ENCODE measurements at regions not wholly inside any gene's neighbourhood (a gene's known extent, or its start where the extent isn't known, plus 50 kb on each side); places are given as distances from the start of the nearest gene placed in this dataset.

DNA sequence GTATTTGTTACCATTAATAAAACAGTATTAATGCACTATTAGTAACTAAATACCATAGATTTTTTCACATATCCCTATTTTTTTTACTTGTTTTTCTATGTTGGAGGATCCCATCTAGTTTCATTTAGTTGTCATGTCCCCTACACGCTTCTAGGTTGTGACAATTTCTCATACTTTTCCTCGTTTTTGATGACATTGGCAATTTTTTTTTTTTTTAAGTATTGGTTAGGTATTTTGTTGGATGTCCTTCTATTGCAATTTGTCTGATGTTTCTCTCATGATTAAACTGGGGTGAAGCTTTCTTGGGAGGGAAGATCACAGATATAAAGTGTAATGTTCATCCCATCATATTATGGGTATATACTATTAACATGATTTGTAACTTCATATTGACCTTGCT lies 409.1 kb upstream of the CNTN6 start:
- no peaks in the 10 kb centered on the region for H3K4me1 Mint-ChIP-seq (ENCODE audit: low read depth, unreplicated experiment)
- H3K4me3 Mint-ChIP-seq (ENCODE audit: low read depth, unreplicated experiment), result no peak overlapping the region
- intact Hi-C loops (cut with micrococcal nuclease; ENCODE audit: unreplicated experiment), result no loop called here
- H3K36me3 Mint-ChIP-seq (ENCODE audit: insufficient read depth, unreplicated experiment), result no peaks in the 10 kb centered on the region
- TF ChIP-seq, protein P1, sequence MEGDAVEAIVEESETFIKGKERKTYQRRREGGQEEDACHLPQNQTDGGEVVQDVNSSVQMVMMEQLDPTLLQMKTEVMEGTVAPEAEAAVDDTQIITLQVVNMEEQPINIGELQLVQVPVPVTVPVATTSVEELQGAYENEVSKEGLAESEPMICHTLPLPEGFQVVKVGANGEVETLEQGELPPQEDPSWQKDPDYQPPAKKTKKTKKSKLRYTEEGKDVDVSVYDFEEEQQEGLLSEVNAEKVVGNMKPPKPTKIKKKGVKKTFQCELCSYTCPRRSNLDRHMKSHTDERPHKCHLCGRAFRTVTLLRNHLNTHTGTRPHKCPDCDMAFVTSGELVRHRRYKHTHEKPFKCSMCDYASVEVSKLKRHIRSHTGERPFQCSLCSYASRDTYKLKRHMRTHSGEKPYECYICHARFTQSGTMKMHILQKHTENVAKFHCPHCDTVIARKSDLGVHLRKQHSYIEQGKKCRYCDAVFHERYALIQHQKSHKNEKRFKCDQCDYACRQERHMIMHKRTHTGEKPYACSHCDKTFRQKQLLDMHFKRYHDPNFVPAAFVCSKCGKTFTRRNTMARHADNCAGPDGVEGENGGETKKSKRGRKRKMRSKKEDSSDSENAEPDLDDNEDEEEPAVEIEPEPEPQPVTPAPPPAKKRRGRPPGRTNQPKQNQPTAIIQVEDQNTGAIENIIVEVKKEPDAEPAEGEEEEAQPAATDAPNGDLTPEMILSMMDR (IDR thresholded peaks at IDR 0.05; ENCODE audit: unreplicated experiment), result no peak
- no peaks in the 10 kb centered on the region for H3K9me3 Mint-ChIP-seq (ENCODE audit: low read depth, unreplicated experiment)
- H3K27me3 Mint-ChIP-seq (ENCODE audit: unreplicated experiment), result no peaks in the 10 kb centered on the region
- no peak for DNase-seq
- CTCF ChIA-PET, result no interaction called here
- no peak overlapping the region for H3K27ac Mint-ChIP-seq (ENCODE audit: unreplicated experiment)
- BruUV-seq (replicated peaks), result no TSS peak

DNA sequence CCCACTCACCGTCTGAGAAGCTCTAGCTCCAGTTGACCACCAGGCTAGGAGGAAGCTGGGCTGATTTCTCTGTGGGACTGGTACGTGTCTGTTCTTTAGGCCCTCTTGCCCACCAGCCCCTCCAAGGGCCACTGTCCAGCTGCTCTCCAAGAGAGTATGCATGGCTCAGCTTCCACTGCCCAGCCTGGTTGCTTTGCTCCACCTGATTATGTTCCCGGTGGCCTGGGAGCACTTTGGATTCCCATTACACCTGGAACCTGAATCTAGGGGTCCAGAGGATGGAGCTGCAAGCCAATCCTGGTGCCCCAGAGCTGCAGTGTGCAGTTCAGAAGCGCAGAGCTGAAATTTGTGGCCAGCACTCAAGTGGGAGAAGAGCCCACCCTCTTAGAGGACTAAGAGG lies 402.1 kb upstream of the CNTN6 start:
- BruUV-seq (replicated peaks), result no TSS peak
- intact Hi-C loops (cut with micrococcal nuclease; ENCODE audit: unreplicated experiment), result no loop called here
- Mint-ChIP-seq H3K27ac (ENCODE audit: unreplicated experiment) (no peak overlapping the region), H3K27me3 (ENCODE audit: unreplicated experiment) (no peaks in the 10 kb centered on the region), H3K4me3 (ENCODE audit: low read depth, unreplicated experiment) (no peak overlapping the region), H3K9me3 (ENCODE audit: low read depth, unreplicated experiment) (peaks cover 3% of the 10 kb centered on the region), H3K36me3 (ENCODE audit: insufficient read depth, unreplicated experiment) (no peaks in the 10 kb centered on the region), H3K4me1 (ENCODE audit: low read depth, unreplicated experiment) (no peaks in the 10 kb centered on the region)
- CTCF ChIA-PET, result no interaction called here
- TF ChIP-seq, protein P1 (IDR thresholded peaks at IDR 0.05; ENCODE audit: unreplicated experiment), result no peak
- DNase-seq, result no peak

DNA sequence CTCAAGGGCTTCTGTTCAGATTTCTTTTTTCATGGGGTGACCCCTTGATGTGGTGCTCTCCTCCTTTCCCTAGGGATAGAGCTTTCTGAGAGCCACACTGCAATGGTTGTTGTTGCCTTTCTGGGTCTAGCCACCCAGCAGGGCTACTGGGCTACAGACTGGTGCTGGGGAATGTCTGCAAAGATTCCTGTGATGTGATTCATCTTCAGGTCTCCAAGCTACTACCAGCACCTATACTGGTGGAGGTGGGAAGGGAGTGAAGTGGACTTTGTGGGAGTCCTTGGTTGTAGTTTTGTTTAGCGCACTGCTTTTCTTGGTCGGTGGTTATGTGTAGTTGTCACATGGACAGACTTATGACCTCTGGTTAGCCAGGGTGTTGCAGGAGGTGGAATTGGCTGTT lies 392.3 kb upstream of the CNTN6 start:
- TF ChIP-seq, protein P1 (IDR thresholded peaks at IDR 0.05; ENCODE audit: unreplicated experiment), result no peak
- peaks cover 9% of the 10 kb centered on the region for H3K9me3 Mint-ChIP-seq (ENCODE audit: low read depth, unreplicated experiment)
- intact Hi-C loops (cut with micrococcal nuclease; ENCODE audit: unreplicated experiment), result no loop called here
- H3K36me3 Mint-ChIP-seq (ENCODE audit: insufficient read depth, unreplicated experiment), result no peaks in the 10 kb centered on the region
- no peak overlapping the region for H3K27ac Mint-ChIP-seq (ENCODE audit: unreplicated experiment)
- CTCF ChIA-PET, result no interaction called here
- BruUV-seq (replicated peaks), result no TSS peak
- no peaks in the 10 kb centered on the region for H3K27me3 Mint-ChIP-seq (ENCODE audit: unreplicated experiment)
- no peaks in the 10 kb centered on the region for H3K4me1 Mint-ChIP-seq (ENCODE audit: low read depth, unreplicated experiment)
- no peak for DNase-seq
- no peak overlapping the region for H3K4me3 Mint-ChIP-seq (ENCODE audit: low read depth, unreplicated experiment)

DNA sequence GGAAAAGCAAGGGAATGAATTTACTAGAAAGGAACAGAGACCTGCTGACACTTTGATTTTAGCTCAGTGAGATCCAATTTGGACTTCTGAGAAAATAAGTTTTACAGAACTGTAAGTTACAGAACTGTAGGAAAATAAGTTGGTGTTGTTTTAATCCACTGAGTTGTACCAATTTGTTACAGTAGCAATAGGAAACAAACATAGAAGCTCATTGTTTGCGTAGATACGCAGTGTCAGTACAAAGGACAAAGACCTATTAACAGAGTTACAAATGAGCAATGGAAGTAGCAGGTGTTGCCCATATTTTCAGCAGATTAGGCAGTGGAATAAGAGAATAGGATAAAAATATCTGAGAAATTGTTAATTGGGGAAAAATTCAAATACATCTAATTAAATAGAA lies 385.8 kb upstream of the CNTN6 start:
- Mint-ChIP-seq H3K4me1 (ENCODE audit: low read depth, unreplicated experiment) (no peaks in the 10 kb centered on the region), H3K27me3 (ENCODE audit: unreplicated experiment) (no peaks in the 10 kb centered on the region), H3K4me3 (ENCODE audit: low read depth, unreplicated experiment) (no peak overlapping the region), H3K9me3 (ENCODE audit: low read depth, unreplicated experiment) (no peaks in the 10 kb centered on the region), H3K27ac (ENCODE audit: unreplicated experiment) (no peak overlapping the region), H3K36me3 (ENCODE audit: insufficient read depth, unreplicated experiment) (no peaks in the 10 kb centered on the region)
- CTCF ChIA-PET, result no interaction called here
- intact Hi-C loops (cut with micrococcal nuclease; ENCODE audit: unreplicated experiment), result no loop called here
- no TSS peak for BruUV-seq (replicated peaks)
- TF ChIP-seq, protein P1 (IDR thresholded peaks at IDR 0.05; ENCODE audit: unreplicated experiment), result no peak
- no peak for DNase-seq
